Medulla oblongata (tissue), 1 donor: ENCODE measurements at regions not wholly inside any gene's neighbourhood (a gene's known extent, or its start where the extent isn't known, plus 50 kb on each side); places are given as distances from the start of the nearest gene placed in this dataset.
"Not testable (repeated sequence)": the region's sequence is repeated elsewhere in the genome, so short reads cannot be mapped to it uniquely, and the experiment has no call there.

ENCODE experiments used
- DNase-seq: peaks from one replicate; pipeline ENCODE4 v3.0.0-alpha.2; 2015; ENCODE audit errors: extremely low spot score

- DNase-seq = no peak
Measured at GRCh38 chr20:46785958-46786357, 76.5 kb downstream of the SLC2A10 start.

GRCh38 chr20:46786566-46786965, 77.1 kb downstream of the SLC2A10 start:
- no peak for DNase-seq

- no peak for DNase-seq
Measured at GRCh38 chr20:46787991-46788762, 78.7 kb downstream of the SLC2A10 start.

- DNase-seq = not testable (repeated sequence)
Measured at GRCh38 chr20:46788763-46789091, 79.3 kb downstream of the SLC2A10 start.

GRCh38 chr20:46789339-46790028, 80.0 kb downstream of the SLC2A10 start:
- DNase-seq = no peak

GRCh38 chr20:46791722-46792416, 82.4 kb downstream of the SLC2A10 start:
- no peak for DNase-seq

- DNase-seq = no peak
Measured at GRCh38 chr20:46797206-46797605, 87.8 kb downstream of the SLC2A10 start.

GRCh38 chr20:46798430-46798829, 89.0 kb downstream of the SLC2A10 start:
- DNase-seq = no peak

GRCh38 chr20:46799781-46800408, 90.4 kb downstream of the SLC2A10 start:
- DNase-seq = no peak

GRCh38 chr20:46800409-46800804, 91.0 kb downstream of the SLC2A10 start:
- DNase-seq = no peak

GRCh38 chr20:46801003-46801702, 91.7 kb downstream of the SLC2A10 start:
- no peak for DNase-seq

- DNase-seq = no peak
Measured at GRCh38 chr20:46802722-46803121, 91.9 kb upstream of the EYA2 start.

- peak; percentile 35 for DNase-seq
Measured at GRCh38 chr20:46803123-46804020, 91.3 kb upstream of the EYA2 start.

- DNase-seq = no peak
Measured at GRCh38 chr20:46804126-46804525, 90.5 kb upstream of the EYA2 start.

GRCh38 chr20:46805836-46806235, 88.8 kb upstream of the EYA2 start:
- no peak for DNase-seq

- DNase-seq = no peak
Measured at GRCh38 chr20:46807998-46808397, 86.6 kb upstream of the EYA2 start.

GRCh38 chr20:46808565-46808964, 86.1 kb upstream of the EYA2 start:
- DNase-seq = no peak

- DNase-seq = no peak
Measured at GRCh38 chr20:46809706-46810360, 84.8 kb upstream of the EYA2 start.

- no peak for DNase-seq
Measured at GRCh38 chr20:46810448-46811223, 84.0 kb upstream of the EYA2 start.
